H1 (cell line): ENCODE measurements at regions not wholly inside any gene's neighbourhood (a gene's known extent, or its start where the extent isn't known, plus 50 kb on each side); places are given as distances from the start of the nearest gene placed in this dataset.

ENCODE experiments used
- CTCF ChIA-PET: fragments of 300-600 bp; sonication (Branson Sonifier 250); formaldehyde crosslinking; loops from one replicate; lab custom pipeline; 2021; ENCODE audit not compliant: partially characterized antibody; lab: Charles Lee
- POLR2A ChIA-PET: fragments of 300-600 bp; sonication (Branson Sonifier 250); formaldehyde crosslinking; loops from one replicate; lab custom pipeline; 2021; ENCODE audit warnings: inconsistent platforms; ENCODE audit not compliant: partially characterized antibody; lab: Charles Lee
- DNase-seq, 2 experiments: peaks; one replicate each; pipeline versions ENCODE4 v3.0.0 to v3.0.0-alpha.2; 2010 to 2022; ENCODE audit warnings: low spot score in 2 of 2, low read depth in 1 of 2, mixed read lengths in 1 of 2
- FAIRE-seq: peaks from 2 replicates; lab custom pipeline; 2011; peaks lifted over from hg19 to GRCh38; lab: Jason Lieb, UNC
- H2AFZ ChIP-seq: 2 replicates; pipeline ENCODE4 v1.8.1; 2012; ENCODE audit warnings: low read length, inconsistent platforms
- H2AK5ac ChIP-seq: 2 replicates; pipeline ENCODE4 v1.6.1; 2013; ENCODE audit warnings: low read depth, low read length
- H2BK120ac ChIP-seq: replicated peaks from 2 replicates; pipeline ENCODE3; 2013; ENCODE audit warnings: low read depth, low read length, inconsistent platforms
- H2BK12ac ChIP-seq: 2 replicates; pipeline ENCODE4 v1.6.1; 2013; ENCODE audit warnings: low read depth, low read length
- H2BK15ac ChIP-seq: 2 replicates; pipeline ENCODE4 v1.6.1; 2013; ENCODE audit warnings: low read length
- H2BK20ac ChIP-seq: 2 replicates; pipeline ENCODE4 v1.6.1; 2013; ENCODE audit warnings: low read length
- H2BK5ac ChIP-seq: 2 replicates; pipeline ENCODE4 v1.6.1; 2013; ENCODE audit warnings: low read depth, low read length
- H3K14ac ChIP-seq: 2 replicates; pipeline ENCODE4 v1.6.1; 2013; ENCODE audit warnings: inconsistent platforms; ENCODE audit not compliant: insufficient read length
- H3K18ac ChIP-seq: 2 replicates; pipeline ENCODE4 v1.6.1; 2013; ENCODE audit warnings: low read length; ENCODE audit errors: extremely low read depth
- H3K23ac ChIP-seq: 2 replicates; pipeline ENCODE4 v1.6.1; 2013; ENCODE audit warnings: inconsistent platforms; ENCODE audit not compliant: insufficient read length
- H3K23me2 ChIP-seq: 2 replicates; pipeline ENCODE4 v1.6.1; 2013; ENCODE audit warnings: low read depth, low read length
- H3K27ac ChIP-seq: 2 replicates; pipeline ENCODE4 v1.6.1; 2011; ENCODE audit warnings: low read depth, low read length, inconsistent platforms
- H3K27me3 ChIP-seq, 4 experiments: replicated peaks in 1 of 4; 1 replicate in 1 of 4; 2 replicates in 3 of 4; pipeline versions ENCODE4 v1.6.1 to v1.8.1; 2011 to 2013; ENCODE audit warnings: low read length in 3 of 4, mild to moderate bottlenecking in 3 of 4, inconsistent platforms in 2 of 4, mixed read lengths in 2 of 4, moderate library complexity in 1 of 4; ENCODE audit not compliant: control insufficient read depth in 3 of 4, insufficient read depth in 3 of 4; ENCODE audit errors: extremely low read depth in 1 of 4
- H3K36me3 ChIP-seq, 4 experiments: 2 replicates each; pipeline versions ENCODE4 v1.6.1 to v1.8.1; 2011 to 2013; ENCODE audit warnings: mild to moderate bottlenecking in 4 of 4, low read length in 3 of 4, moderate library complexity in 2 of 4, control low read depth in 1 of 4, inconsistent platforms in 1 of 4; ENCODE audit not compliant: insufficient read depth in 4 of 4, control insufficient read depth in 2 of 4
- H3K4ac ChIP-seq: replicated peaks from 2 replicates; pipeline ENCODE3; 2013; ENCODE audit warnings: low read length, low read depth, mixed read lengths, inconsistent platforms; ENCODE audit not compliant: insufficient read length
- H3K4me1 ChIP-seq, 4 experiments: replicated peaks in 1 of 4; 1 replicate in 1 of 4; 2 replicates in 3 of 4; pipeline versions ENCODE4 v1.6.1 to v1.8.1; 2011 to 2013; ENCODE audit warnings: low read length in 3 of 4, inconsistent platforms in 2 of 4, mixed read lengths in 1 of 4; ENCODE audit not compliant: insufficient read depth in 4 of 4, control insufficient read depth in 3 of 4
- H3K4me2 ChIP-seq, 2 experiments: 2 replicates each; pipeline versions ENCODE4 v1.6.1 to v1.8.1; 2011 to 2013; ENCODE audit warnings: low read depth in 2 of 2, low read length in 2 of 2, control low read depth in 1 of 2, inconsistent platforms in 1 of 2, mild to moderate bottlenecking in 1 of 2; ENCODE audit not compliant: insufficient read depth in 1 of 2
- H3K4me3 ChIP-seq, 4 experiments: fragments of 200-600, 300-600 bp in 1 of 4; sonication (generic), shearing (Covaris generic), sonication (Bioruptor Twin) in 1 of 4; 2 replicates each; pipeline versions ENCODE4 v1.5.1 to v1.8.1; 2011 to 2016; ENCODE audit warnings: low read length in 4 of 4, low read depth in 3 of 4, control low read depth in 2 of 4, inconsistent platforms in 2 of 4, mild to moderate bottlenecking in 2 of 4, mixed read lengths in 1 of 4, moderate library complexity in 1 of 4; ENCODE audit not compliant: insufficient read depth in 2 of 4; ENCODE audit errors: extremely low read depth in 1 of 4
- H3K56ac ChIP-seq: replicated peaks from 2 replicates; pipeline ENCODE3; 2013; ENCODE audit warnings: low read depth, mild to moderate bottlenecking, mixed read lengths, low read length, inconsistent platforms; ENCODE audit not compliant: insufficient read length
- H3K79me1 ChIP-seq: 2 replicates; pipeline ENCODE4 v1.6.1; 2013; ENCODE audit warnings: low read depth, low read length, control low read depth
- H3K79me2 ChIP-seq, 2 experiments: 2 replicates each; pipeline versions ENCODE4 v1.6.1 to v1.8.1; 2012 to 2013; ENCODE audit warnings: low read length in 2 of 2, mild to moderate bottlenecking in 2 of 2, inconsistent platforms in 1 of 2; ENCODE audit not compliant: insufficient read depth in 2 of 2, control insufficient read depth in 1 of 2
- H3K9ac ChIP-seq, 4 experiments: replicated peaks in 1 of 4; 1 replicate in 1 of 4; 2 replicates in 3 of 4; pipeline versions ENCODE4 v1.6.1 to v1.8.1; 2011 to 2013; ENCODE audit warnings: low read depth in 3 of 4, low read length in 3 of 4, control low read depth in 2 of 4, mild to moderate bottlenecking in 2 of 4, moderate library complexity in 2 of 4, inconsistent platforms in 1 of 4; ENCODE audit errors: extremely low read depth in 1 of 4
- H3K9me3 ChIP-seq, 2 experiments: 2 replicates each; pipeline versions ENCODE4 v1.6.1 to v1.8.1; 2012 to 2013; ENCODE audit warnings: mild to moderate bottlenecking in 2 of 2, moderate library complexity in 2 of 2, control low read depth in 1 of 2, inconsistent platforms in 1 of 2, low read depth in 1 of 2, low read length in 1 of 2, mixed read lengths in 1 of 2; ENCODE audit not compliant: insufficient read depth in 2 of 2
- H4K20me1 ChIP-seq, 2 experiments: replicated peaks in 1 of 2; 2 replicates each; pipeline versions ENCODE3 to v1.8.1; 2011 to 2013; ENCODE audit warnings: inconsistent platforms in 2 of 2, low read length in 2 of 2, mild to moderate bottlenecking in 1 of 2; ENCODE audit not compliant: insufficient read depth in 2 of 2, control insufficient read depth in 1 of 2
- H4K5ac ChIP-seq: 2 replicates; pipeline ENCODE4 v1.6.1; 2013; ENCODE audit warnings: low read length, low read depth, mixed read lengths, inconsistent platforms; ENCODE audit not compliant: insufficient read length
- H4K8ac ChIP-seq: 2 replicates; pipeline ENCODE4 v1.8.0; 2013; ENCODE audit warnings: mild to moderate bottlenecking, moderate library complexity, low read length, inconsistent platforms; ENCODE audit not compliant: insufficient read depth; ENCODE audit errors: extremely low read depth
- H4K91ac ChIP-seq: replicated peaks from 2 replicates; pipeline ENCODE3; 2013; ENCODE audit warnings: low read length, mixed read lengths, inconsistent platforms; ENCODE audit not compliant: insufficient read length
- WGBS, 2 experiments: shearing (Covaris generic) in 1 of 2; methylation state at CpG; one replicate each; pipeline versions ENCODE4 v1.1.6 to v1.1.7; 2013 to 2015; ENCODE audit warnings: low lambda C conversion rate in 2 of 2, mixed read lengths in 2 of 2, inconsistent platforms in 1 of 2, low coverage in 1 of 2, missing lambda C conversion rate in 1 of 2; ENCODE audit not compliant: insufficient replicate concordance in 2 of 2, insufficient coverage in 1 of 2, insufficient read length in 1 of 2; ENCODE audit errors: extremely low coverage in 1 of 2, missing lambda C conversion rate in 1 of 2; 5-methylcytosine and 5-hydroxymethylcytosine counted together

GRCh38 chr2:147150241-147150635, 694.6 kb upstream of the ACVR2A start:
- H2BK12ac ChIP-seq: no peak overlapping the region
- POLR2A ChIA-PET: no interaction called here
- whole genome bisulfite sequencing, 2 experiments: 86% methylated on average over 4 of the region's 4 CpGs; no CpG with 5 or more reads in 1 of the 2 experiments

More at GRCh38 chr2:147150241-147150635, 694.6 kb upstream of the ACVR2A start:
- no peaks in the 10 kb centered on the region for H4K20me1 ChIP-seq
- H2BK120ac ChIP-seq: no peak overlapping the region
- H3K56ac ChIP-seq: no peak overlapping the region
- H4K91ac ChIP-seq: no peak overlapping the region
- H2BK20ac ChIP-seq: no peak overlapping the region
- no peaks in the 10 kb centered on the region for H3K27me3 ChIP-seq
- H3K4ac ChIP-seq: no peak overlapping the region
- CTCF ChIA-PET: interaction anchor here (0.6 kb wide), 1 partner anchor 16 kb away, joined by 3 read pairs; no protein-coding TSS in a partner anchor
- H3K79me2 ChIP-seq: no peaks in the 10 kb centered on the region
- H2BK15ac ChIP-seq: no peak overlapping the region
- H2BK5ac ChIP-seq: no peak overlapping the region
- no peak overlapping the region; the same call in 1 of the 2 replicates for H2AK5ac ChIP-seq
- H3K18ac ChIP-seq: no peak overlapping the region
- H3K79me1 ChIP-seq: no peaks in the 10 kb centered on the region
- H3K27ac ChIP-seq: no peak overlapping the region
- no peak overlapping the region for H3K23ac ChIP-seq
- H3K23me2 ChIP-seq: no peaks in the 10 kb centered on the region
- no peak overlapping the region for H3K4me3 ChIP-seq
- peaks cover 12 to 16% of the 10 kb centered on the region in 2 experiments; a peak in 3 of 4 replicates for H3K9me3 ChIP-seq
- DNase-seq: no peak
- H3K9ac ChIP-seq: no peak overlapping the region
- no peak overlapping the region for H2AFZ ChIP-seq
- no peak overlapping the region for H3K14ac ChIP-seq
- peak overlapping the region; percentile 35; the same call in 1 of the 2 replicates for H4K8ac ChIP-seq
- no peak overlapping the region for H4K5ac ChIP-seq
- H3K36me3 ChIP-seq: no peaks in the 10 kb centered on the region
- H3K4me2 ChIP-seq: no peak overlapping the region
- H3K4me1 ChIP-seq: no peaks in the 10 kb centered on the region
- FAIRE-seq: no peak
